Osteocyte (in vitro differentiated cells): ENCODE measurements at regions not wholly inside any gene's neighbourhood (a gene's known extent, or its start where the extent isn't known, plus 50 kb on each side); places are given as distances from the start of the nearest gene placed in this dataset.

Source experiments
- DNase-seq: peaks from one replicate; pipeline ENCODE4 v3.0.0; 2021; ENCODE audit warnings: mixed read lengths; ENCODE audit not compliant: unreplicated experiment; ENCODE audit errors: extremely low spot score
- H3K27ac Mint-ChIP-seq: one replicate; pipeline ENCODE4 v1.8.0; 2021; ENCODE audit warnings: mild to moderate bottlenecking, mixed read lengths; ENCODE audit not compliant: unreplicated experiment
- H3K27me3 Mint-ChIP-seq: one replicate; pipeline ENCODE4 v1.8.0; 2021; ENCODE audit warnings: mixed read lengths; ENCODE audit not compliant: unreplicated experiment
- H3K36me3 Mint-ChIP-seq: one replicate; pipeline ENCODE4 v1.8.0; 2021; ENCODE audit warnings: mixed read lengths; ENCODE audit not compliant: unreplicated experiment
- H3K4me1 Mint-ChIP-seq: one replicate; pipeline ENCODE4 v1.8.0; 2021; ENCODE audit warnings: mixed read lengths; ENCODE audit not compliant: unreplicated experiment
- H3K4me3 Mint-ChIP-seq: one replicate; pipeline ENCODE4 v1.8.0; 2021; ENCODE audit warnings: mild to moderate bottlenecking, moderate library complexity, mixed read lengths; ENCODE audit not compliant: unreplicated experiment
- H3K9me3 Mint-ChIP-seq: one replicate; pipeline ENCODE4 v1.8.0; 2021; ENCODE audit warnings: mixed read lengths; ENCODE audit not compliant: unreplicated experiment
- CTCF ChIP-seq: fragments of 200-600 bp; sonication (generic); IDR thresholded peaks from 2 replicates; pipeline ENCODE4 v1.5.0; 2021; ENCODE audit warnings: antibody characterized with exemption, mild to moderate bottlenecking, moderate library complexity

GRCh38 chr3:57004229-57004628, 56.2 kb upstream of the SPATA12 start:
- H3K27me3 Mint-ChIP-seq: no peaks in the 10 kb centered on the region
- no peak overlapping the region for H3K27ac Mint-ChIP-seq
- no peak for TF ChIP-seq CTCF
- H3K4me3 Mint-ChIP-seq: no peak overlapping the region
- peaks cover 25% of the 10 kb centered on the region for H3K4me1 Mint-ChIP-seq
- H3K9me3 Mint-ChIP-seq: no peaks in the 10 kb centered on the region
- DNase-seq: no peak
- no peaks in the 10 kb centered on the region for H3K36me3 Mint-ChIP-seq

- Mint-ChIP-seq H3K4me3 (no peak overlapping the region), H3K27ac (no peak overlapping the region), H3K27me3 (no peaks in the 10 kb centered on the region), H3K9me3 (no peaks in the 10 kb centered on the region), H3K36me3 (no peaks in the 10 kb centered on the region), H3K4me1 (peaks cover 25% of the 10 kb centered on the region)
- TF ChIP-seq CTCF: no peak
- no peak for DNase-seq
Measured at GRCh38 chr3:57003676-57004075, 56.8 kb upstream of the SPATA12 start.

- TF ChIP-seq CTCF: no peak
- Mint-ChIP-seq H3K4me1 (peaks cover 4% of the 10 kb centered on the region), H3K4me3 (no peak overlapping the region), H3K36me3 (no peaks in the 10 kb centered on the region), H3K27me3 (no peaks in the 10 kb centered on the region), H3K9me3 (no peaks in the 10 kb centered on the region), H3K27ac (no peak overlapping the region)
- DNase-seq: no peak
Measured at GRCh38 chr3:57001356-57001755, 59.1 kb upstream of the SPATA12 start.

GRCh38 chr3:57000012-57000411, 60.5 kb upstream of the SPATA12 start:
- H3K9me3 Mint-ChIP-seq: no peaks in the 10 kb centered on the region
- H3K4me1 Mint-ChIP-seq: peaks cover 2% of the 10 kb centered on the region
- H3K27me3 Mint-ChIP-seq: no peaks in the 10 kb centered on the region
- no peak for DNase-seq
- H3K36me3 Mint-ChIP-seq: no peaks in the 10 kb centered on the region
- H3K4me3 Mint-ChIP-seq: no peak overlapping the region
- no peak for TF ChIP-seq CTCF
- no peak overlapping the region for H3K27ac Mint-ChIP-seq

- H3K4me3 Mint-ChIP-seq: no peak overlapping the region
- no peaks in the 10 kb centered on the region for H3K9me3 Mint-ChIP-seq
- DNase-seq: no peak
- no peak for TF ChIP-seq CTCF
- H3K36me3 Mint-ChIP-seq: no peaks in the 10 kb centered on the region
- H3K27me3 Mint-ChIP-seq: no peaks in the 10 kb centered on the region
- H3K4me1 Mint-ChIP-seq: peaks cover 2% of the 10 kb centered on the region
- no peak overlapping the region for H3K27ac Mint-ChIP-seq
Measured at GRCh38 chr3:56999547-56999946, 60.9 kb upstream of the SPATA12 start.
